ENCODE measurements at regions not wholly inside any gene's neighbourhood (a gene's known extent, or its start where the extent isn't known, plus 50 kb on each side); places are given as distances from the start of the nearest gene placed in this dataset.

- TF ChIP-seq EP300 (IDR thresholded peaks at IDR 0.05) (no peak), POLR2A (IDR thresholded peaks at IDR 0.05; ENCODE audit: low read length) (no peak), RAD21 (conservative IDR thresholded peaks at IDR 0.05 in 1 of 2, IDR thresholded peaks at IDR 0.05 in 1 of 2) (no peak), TP53 (CRISPR knock-in tag; IDR thresholded peaks at IDR 0.05) (no peak), CBX8 (IDR thresholded peaks at IDR 0.05) (no peak), CTCF (IDR thresholded peaks at IDR 0.05) (no peak), SMC3 (IDR thresholded peaks at IDR 0.05) (no peak), CEBPB (IDR thresholded peaks at IDR 0.05) (no peak)
These were observed 119.4 kb downstream of the GATA3 start for GRCh38 chr10:8173866-8174243.
